ENCODE measurements at regions not wholly inside any gene's neighbourhood (a gene's known extent, or its start where the extent isn't known, plus 50 kb on each side); places are given as distances from the start of the nearest gene placed in this dataset.

GRCh38 chr14:83975435-83975834 lies 1554.5 kb upstream of the FLRT2 start:
- TF ChIP-seq, protein P1, sequence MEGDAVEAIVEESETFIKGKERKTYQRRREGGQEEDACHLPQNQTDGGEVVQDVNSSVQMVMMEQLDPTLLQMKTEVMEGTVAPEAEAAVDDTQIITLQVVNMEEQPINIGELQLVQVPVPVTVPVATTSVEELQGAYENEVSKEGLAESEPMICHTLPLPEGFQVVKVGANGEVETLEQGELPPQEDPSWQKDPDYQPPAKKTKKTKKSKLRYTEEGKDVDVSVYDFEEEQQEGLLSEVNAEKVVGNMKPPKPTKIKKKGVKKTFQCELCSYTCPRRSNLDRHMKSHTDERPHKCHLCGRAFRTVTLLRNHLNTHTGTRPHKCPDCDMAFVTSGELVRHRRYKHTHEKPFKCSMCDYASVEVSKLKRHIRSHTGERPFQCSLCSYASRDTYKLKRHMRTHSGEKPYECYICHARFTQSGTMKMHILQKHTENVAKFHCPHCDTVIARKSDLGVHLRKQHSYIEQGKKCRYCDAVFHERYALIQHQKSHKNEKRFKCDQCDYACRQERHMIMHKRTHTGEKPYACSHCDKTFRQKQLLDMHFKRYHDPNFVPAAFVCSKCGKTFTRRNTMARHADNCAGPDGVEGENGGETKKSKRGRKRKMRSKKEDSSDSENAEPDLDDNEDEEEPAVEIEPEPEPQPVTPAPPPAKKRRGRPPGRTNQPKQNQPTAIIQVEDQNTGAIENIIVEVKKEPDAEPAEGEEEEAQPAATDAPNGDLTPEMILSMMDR (IDR thresholded peaks at IDR 0.05), result no peak
- TF ChIP-seq EP300 (IDR thresholded peaks at IDR 0.05) (no peak), POLR2AphosphoS5 (IDR thresholded peaks at IDR 0.05) (no peak)

Measured in upper lobe of left lung (tissue), 4 donors.